ENCODE measurements at regions not wholly inside any gene's neighbourhood (a gene's known extent, or its start where the extent isn't known, plus 50 kb on each side); places are given as distances from the start of the nearest gene placed in this dataset.

GRCh38 chr14:98964171-98964570, 307.8 kb downstream of the BCL11B start:
- Mint-ChIP-seq H3K27me3 (ENCODE audit: low read depth, poor library complexity) (peaks cover 49% of the 10 kb centered on the region), H3K4me1 (no peaks in the 10 kb centered on the region), H3K9me3 (no peaks in the 10 kb centered on the region), H3K36me3 (ENCODE audit: low read depth) (no peaks in the 10 kb centered on the region), H3K4me3 (no peak overlapping the region), H3K27ac (no peak overlapping the region)
- no peak for DNase-seq
- no peak for TF ChIP-seq CTCF (IDR thresholded peaks at IDR 0.05)

GRCh38 chr14:98965076-98965475, 306.9 kb downstream of the BCL11B start:
- H3K27ac Mint-ChIP-seq, result no peak overlapping the region

GRCh38 chr14:98966016-98966415, 306.0 kb downstream of the BCL11B start:
- TF ChIP-seq CTCF (IDR thresholded peaks at IDR 0.05), result no peak
- Mint-ChIP-seq H3K9me3 (peaks cover 3% of the 10 kb centered on the region), H3K4me1 (no peaks in the 10 kb centered on the region), H3K4me3 (no peak overlapping the region), H3K27ac (no peak overlapping the region), H3K27me3 (ENCODE audit: low read depth, poor library complexity) (peaks cover 49% of the 10 kb centered on the region), H3K36me3 (ENCODE audit: low read depth) (no peaks in the 10 kb centered on the region)
- no peak for DNase-seq

More at GRCh38 chr14:98965076-98965475, 306.9 kb downstream of the BCL11B start:
- no peak for DNase-seq
- no peak overlapping the region for H3K4me3 Mint-ChIP-seq
- no peaks in the 10 kb centered on the region for H3K36me3 Mint-ChIP-seq (ENCODE audit: low read depth)
- peaks cover 49% of the 10 kb centered on the region for H3K27me3 Mint-ChIP-seq (ENCODE audit: low read depth, poor library complexity)
- no peak for TF ChIP-seq CTCF (IDR thresholded peaks at IDR 0.05)
- no peaks in the 10 kb centered on the region for H3K9me3 Mint-ChIP-seq
- H3K4me1 Mint-ChIP-seq, result no peaks in the 10 kb centered on the region

- H3K27ac Mint-ChIP-seq, result no peak overlapping the region
- no peak overlapping the region for H3K4me3 Mint-ChIP-seq
- H3K4me1 Mint-ChIP-seq, result no peaks in the 10 kb centered on the region
- H3K27me3 Mint-ChIP-seq (ENCODE audit: low read depth, poor library complexity), result peaks cover 45% of the 10 kb centered on the region
- no peaks in the 10 kb centered on the region for H3K36me3 Mint-ChIP-seq (ENCODE audit: low read depth)
- H3K9me3 Mint-ChIP-seq, result peaks cover 3% of the 10 kb centered on the region
- no peak for DNase-seq
- no peak for TF ChIP-seq CTCF (IDR thresholded peaks at IDR 0.05)
Measured at GRCh38 chr14:98966475-98967162, 305.4 kb downstream of the BCL11B start.

- H3K4me3 Mint-ChIP-seq, result no peak overlapping the region
- H3K36me3 Mint-ChIP-seq (ENCODE audit: low read depth), result no peaks in the 10 kb centered on the region
- peaks cover 12% of the 10 kb centered on the region for H3K27me3 Mint-ChIP-seq (ENCODE audit: low read depth, poor library complexity)
- no peak for TF ChIP-seq CTCF (IDR thresholded peaks at IDR 0.05)
- H3K27ac Mint-ChIP-seq, result no peak overlapping the region
- no peak for DNase-seq
- no peaks in the 10 kb centered on the region for H3K4me1 Mint-ChIP-seq
- H3K9me3 Mint-ChIP-seq, result peaks cover 17% of the 10 kb centered on the region
Measured at GRCh38 chr14:98974113-98974512, 297.9 kb downstream of the BCL11B start.

- Mint-ChIP-seq H3K27me3 (ENCODE audit: low read depth, poor library complexity) (peaks cover 14% of the 10 kb centered on the region), H3K36me3 (ENCODE audit: low read depth) (no peaks in the 10 kb centered on the region), H3K4me1 (no peaks in the 10 kb centered on the region), H3K27ac (no peak overlapping the region), H3K4me3 (no peak overlapping the region), H3K9me3 (peaks cover 25% of the 10 kb centered on the region)
- TF ChIP-seq CTCF (IDR thresholded peaks at IDR 0.05), result no peak
- DNase-seq, result no peak
Measured at GRCh38 chr14:98976271-98976670, 295.7 kb downstream of the BCL11B start.

All from nephron progenitor cell (in vitro differentiated cells).